Dedifferentiated amniotic fluid mesenchymal stem cell (primary cell): ENCODE measurements at regions not wholly inside any gene's neighbourhood (a gene's known extent, or its start where the extent isn't known, plus 50 kb on each side); places are given as distances from the start of the nearest gene placed in this dataset.
A peak's percentile ranks its signal among the peaks of the same experiment; 100 is the strongest.
"Not testable (repeated sequence)": the region's sequence is repeated elsewhere in the genome, so short reads cannot be mapped to it uniquely, and the experiment has no call there.

ENCODE experiments used
- DNase-seq: peaks from one replicate; pipeline ENCODE4 v3.0.0-alpha.2; 2016; ENCODE audit errors: extremely low spot score

DNA sequence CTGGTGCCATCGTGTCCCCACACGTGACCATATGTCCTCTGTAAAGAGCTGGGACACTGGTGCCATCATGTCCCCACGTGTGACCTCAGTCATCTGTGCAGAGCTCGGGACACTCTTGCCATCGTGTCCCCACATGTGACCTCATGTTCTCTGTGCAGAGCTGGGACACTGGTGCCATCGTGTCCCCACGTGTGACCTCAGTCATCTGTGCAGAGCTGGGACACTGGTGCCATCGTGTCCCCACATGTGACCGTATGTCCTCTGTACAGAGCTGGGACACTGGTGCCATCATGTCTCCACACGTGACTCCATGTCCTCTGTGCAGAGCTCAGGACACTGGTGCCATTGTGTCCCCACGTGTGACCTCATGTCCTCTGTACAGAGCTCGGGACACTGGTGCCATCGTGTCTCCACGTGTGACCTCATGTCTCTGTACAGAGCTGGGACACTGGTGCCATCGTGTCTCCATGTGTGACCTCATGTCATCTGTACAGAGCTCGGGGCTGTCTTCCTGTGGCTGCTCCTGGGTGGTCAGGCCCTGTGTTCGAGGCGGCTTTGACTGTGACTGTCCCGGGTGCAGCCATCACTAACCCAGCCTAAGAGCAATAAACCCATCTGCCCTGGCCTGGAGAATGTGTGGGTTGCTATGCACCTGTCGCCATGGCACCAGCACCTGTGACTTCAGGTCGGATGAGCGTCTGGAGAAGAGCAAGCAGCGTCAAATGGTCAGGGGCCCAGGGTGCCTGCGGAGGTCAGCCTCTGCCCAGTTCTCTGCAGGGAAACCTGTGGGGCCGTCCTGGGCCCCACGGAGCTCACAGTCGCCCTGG, 334.4 kb downstream of the ADGRD1 start:
- no peak for DNase-seq

DNA sequence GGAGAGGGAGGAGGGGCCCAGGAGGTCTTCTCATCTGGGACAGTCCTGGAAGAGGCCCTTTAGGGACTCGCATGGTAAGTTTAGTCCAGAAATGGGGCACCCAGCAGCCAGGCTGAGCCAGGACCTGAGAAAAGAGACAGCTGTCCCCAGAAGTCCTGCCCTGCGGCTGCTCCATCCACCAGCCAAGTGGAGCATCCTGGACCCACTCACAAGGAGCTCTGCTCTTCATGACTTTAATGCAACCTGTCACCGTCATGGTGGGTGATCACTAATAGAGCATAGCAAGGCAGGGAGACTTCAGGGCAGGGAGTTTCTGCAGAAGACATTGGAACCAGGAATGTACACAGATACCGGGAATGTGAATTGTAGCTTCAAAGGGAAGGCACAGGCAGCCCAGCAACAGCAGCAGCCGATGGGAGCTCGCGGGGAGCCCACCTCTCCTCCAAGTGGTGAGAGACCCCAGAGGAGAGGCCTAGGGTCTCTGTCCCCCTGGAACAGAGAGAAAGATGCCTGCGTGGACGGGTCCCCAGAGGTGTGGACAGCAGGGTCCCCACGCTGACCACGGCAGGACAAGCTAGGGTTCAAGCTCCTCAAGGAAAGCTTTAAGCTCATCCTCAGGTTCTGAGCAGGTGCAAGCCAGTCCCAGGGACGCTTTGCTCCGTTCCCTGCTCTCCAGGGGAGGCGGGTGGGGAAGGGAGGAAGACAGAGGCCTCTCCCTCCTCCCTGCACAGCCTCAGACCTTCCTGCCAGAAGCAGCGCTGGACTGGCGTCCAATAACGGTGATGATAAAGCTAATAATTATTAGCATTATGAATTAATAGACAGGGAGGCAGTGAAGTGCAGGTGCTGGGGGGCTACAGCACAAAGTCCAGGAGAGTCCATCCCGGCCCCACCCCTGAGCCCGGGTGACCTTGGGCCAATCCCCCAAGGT, 335.3 kb downstream of the ADGRD1 start:
- DNase-seq = not testable (repeated sequence)

DNA sequence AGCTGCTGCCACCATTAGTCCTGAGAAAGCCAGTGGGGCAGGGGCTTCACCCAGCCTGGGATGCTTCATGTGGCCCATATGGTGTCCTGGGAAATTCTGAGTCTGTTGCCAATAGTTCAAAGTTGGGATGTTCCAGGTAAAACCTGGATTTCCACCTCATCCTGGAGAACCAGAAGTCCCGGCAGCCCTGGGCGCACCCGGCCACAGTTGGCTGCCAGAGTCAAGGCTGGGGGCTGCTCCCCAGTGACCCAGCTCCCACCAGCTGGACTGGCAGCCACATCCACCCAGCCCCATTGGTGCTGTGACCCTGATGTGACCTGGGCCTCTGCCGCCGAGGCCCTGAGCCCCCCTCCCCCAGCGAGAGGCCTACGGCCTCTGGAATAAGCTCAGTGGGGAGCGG, 336.1 kb downstream of the ADGRD1 start:
- not testable (repeated sequence) for DNase-seq

DNA sequence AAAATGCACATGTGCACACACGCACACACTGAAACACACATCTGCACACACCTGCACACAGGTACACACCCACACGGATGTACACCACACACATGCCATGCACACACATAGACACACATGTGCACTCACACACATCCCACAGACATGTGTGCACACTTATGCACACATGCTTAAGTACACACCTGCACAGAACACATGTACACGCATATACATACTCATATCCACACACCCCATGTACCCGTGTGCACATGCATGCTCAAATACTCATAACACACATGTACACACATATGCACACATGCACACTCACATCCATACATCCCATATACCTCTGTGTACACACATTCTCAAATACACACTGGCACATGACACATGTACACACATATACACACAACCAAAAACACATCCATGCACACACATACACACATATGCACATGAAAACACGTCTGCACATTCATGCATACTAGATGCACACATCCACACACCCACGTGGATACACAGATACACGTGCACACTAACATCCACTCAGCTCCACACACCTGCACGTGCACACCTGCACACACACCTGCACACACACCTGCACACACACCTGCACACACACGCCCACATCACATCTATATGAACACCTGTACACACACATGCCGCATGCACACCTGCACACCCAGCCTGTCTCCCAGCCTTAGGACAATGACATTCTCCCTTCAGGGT, 336.7 kb downstream of the ADGRD1 start:
- no peak for DNase-seq

DNA sequence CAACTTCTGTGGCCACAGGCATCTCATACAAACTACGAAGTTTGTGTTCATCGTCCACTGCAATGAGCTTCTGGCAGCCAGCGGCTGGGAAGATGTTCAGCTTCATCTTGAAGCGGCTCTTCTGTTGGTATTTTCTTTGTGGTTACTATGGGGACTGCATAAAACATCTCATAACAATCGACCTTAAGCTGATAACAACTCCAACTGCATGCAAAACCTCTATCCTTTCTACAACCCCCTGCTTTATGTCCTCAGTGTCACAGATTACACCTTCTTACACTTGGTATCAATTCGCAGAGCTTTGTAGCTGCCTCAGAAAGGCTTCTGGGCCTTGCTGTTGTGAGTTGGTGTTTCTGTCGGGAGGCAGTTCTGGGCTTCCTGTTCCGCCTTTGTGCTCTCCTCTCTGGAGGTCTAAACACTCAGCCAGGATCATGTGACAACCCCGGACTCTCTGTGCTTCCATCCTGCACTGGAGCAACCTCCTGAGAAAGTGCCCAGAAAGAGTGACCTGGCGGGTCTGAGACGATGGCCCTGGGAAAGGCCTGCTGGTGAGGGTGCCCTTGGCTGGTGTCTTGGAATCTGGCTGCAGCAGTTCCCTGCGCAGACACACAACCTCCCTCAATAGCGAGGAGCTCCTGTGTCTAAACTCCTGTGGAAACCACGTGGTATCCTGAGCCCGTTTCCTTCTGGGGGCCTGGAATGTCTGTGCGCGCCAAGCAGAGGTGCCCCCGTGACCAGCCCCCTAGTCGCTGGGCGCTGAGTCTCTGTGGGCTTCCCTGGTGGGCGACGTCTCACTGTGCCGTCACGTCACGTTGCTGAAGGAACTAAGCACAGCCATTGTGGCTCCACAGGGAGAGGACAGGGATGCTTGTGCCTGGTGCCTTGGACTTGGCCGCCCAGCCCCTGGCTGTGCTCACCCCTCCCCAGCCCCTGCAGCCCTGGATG, 339.6 kb downstream of the ADGRD1 start:
- DNase-seq = peak; percentile 0

DNA sequence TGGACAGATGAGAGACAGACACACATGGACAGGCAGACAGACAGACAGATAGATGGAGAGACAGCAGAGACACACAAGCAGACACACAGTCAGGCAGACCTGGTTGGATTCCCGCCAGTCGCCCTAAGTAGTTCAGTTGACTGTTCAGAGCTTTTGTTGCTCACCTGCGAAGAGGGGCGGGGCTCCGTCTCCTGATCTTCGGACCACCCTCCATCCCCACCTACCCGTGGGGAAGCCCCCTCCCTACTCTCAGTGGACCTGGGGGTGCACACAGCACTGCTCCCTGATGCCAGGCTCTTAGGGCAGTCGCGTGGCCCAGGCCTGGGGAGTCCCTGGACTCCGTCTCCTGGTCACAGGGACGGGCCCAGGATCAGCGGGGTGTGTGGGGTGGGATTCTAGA, 341.0 kb downstream of the ADGRD1 start:
- DNase-seq = not testable (repeated sequence)

DNA sequence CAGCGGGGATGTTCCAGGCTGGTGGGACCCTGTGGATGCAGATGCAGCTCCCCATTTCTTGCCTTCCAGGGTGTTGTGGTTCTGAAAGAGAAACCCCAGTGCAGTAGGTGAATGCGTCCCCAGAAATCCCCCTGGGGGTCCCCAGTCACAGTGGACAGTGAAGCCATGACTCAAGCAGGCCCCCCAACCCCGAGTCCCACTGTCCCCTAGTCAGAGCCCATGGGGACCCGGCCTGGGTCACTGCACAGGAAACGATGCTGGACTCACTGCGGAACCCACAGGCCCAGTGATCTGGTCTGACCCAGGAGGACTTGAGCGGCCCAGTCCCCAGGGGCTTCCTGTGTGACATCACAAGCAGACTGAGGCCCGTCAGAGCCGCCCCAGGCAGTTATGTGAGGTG, 341.4 kb downstream of the ADGRD1 start:
- DNase-seq = not testable (repeated sequence)

DNA sequence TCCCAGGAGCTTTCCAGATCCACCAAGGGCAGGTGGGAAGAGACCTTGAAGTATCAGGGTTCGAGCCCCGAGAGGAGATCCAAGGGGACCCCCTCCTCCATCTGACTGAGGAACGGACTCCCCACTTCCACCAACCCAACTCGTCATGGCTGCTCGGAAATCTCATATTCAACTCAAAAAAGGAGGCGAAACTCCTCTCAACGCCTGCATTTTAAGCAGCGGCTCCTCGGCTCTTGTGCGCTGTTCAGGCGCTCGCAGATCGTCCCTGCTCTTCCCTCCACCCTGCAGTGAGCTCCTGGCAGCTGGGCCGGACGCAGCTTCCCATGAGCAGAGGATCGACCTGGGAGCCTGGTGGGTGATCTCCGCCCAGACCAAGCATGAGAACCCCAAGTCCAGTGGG, 341.9 kb downstream of the ADGRD1 start:
- peak; percentile 13 for DNase-seq

DNA sequence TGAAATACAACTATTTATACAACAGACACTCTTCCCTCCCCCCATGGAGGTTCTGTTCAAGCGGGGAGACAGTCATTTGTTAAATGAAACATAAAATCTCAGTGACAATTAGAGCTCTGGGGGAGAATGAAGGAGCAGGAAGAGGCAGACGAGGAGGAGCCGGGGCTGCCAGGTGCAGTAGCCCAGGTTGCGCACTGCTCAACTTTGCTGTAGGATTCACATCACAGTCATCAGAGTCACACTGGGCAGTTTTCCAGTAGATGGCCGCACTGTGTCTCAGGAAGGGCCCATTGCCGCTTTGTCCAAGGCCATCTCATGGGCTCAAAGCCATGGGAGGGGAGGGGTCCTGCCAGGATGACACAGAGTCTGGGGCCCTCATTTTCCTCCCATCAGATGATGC, 342.4 kb downstream of the ADGRD1 start:
- DNase-seq = peak; percentile 2

DNA sequence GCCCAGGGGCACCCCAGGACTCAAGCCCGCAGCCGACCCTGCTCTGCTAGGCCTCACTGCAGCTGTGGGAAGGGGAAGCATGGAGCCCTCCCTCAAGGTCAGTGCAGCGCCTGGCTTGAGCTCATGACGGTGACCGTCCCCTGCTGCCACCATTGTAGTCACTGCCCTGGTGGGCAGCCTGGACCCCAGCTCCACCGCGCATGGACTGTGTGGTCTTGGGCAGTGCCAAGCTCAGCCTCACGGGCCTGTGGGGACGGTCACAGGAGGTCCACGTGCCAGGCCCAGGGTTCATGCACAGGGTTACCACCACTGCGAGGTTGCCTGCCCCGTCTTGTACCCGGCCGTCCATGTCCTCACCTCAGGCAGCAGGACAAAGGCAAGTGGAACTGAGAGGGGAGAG, 342.9 kb downstream of the ADGRD1 start:
- DNase-seq = not testable (repeated sequence)

DNA sequence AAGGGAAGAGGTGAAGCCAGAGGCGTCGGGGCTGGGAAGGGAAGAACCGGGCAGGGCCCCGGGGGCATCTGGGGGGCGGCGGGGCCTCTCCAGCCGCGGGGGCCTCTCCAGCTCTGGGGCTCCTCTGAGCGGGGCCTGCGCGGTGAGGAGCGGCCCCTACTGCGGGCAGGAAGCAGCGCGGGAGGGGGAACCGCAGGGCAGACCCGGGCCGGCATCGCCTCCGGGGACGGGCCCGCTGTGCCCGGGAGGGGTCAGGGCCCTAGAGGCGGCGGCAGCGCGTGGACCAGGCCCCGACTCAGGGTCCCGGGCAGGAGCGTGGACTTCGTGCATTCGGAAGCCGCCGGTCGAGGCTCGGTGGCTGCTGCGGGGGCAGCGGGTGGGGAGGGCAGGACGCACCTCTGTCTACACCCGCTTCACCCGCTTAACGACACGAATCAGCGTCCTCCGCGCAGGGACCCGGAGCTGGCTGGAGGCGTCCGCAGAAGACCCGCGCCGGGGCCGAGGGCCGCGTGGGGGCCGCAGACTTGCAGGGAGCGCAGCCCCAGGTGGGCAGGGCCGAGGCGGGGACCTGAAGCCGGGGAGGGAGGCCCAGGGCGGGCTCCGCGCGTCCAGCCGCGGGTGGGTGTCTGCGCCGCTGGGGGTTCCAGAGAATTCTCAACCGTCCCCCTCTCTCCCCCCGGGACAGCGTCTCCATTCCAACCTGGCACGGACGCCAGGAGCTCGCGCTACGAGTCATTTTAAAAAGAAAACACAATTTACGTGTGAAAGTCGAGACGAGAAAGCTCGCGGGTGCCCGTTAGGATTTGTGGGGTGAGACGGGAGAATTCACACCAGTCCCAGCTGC, 345.0 kb downstream of the ADGRD1 start:
- DNase-seq = not testable (repeated sequence)

DNA sequence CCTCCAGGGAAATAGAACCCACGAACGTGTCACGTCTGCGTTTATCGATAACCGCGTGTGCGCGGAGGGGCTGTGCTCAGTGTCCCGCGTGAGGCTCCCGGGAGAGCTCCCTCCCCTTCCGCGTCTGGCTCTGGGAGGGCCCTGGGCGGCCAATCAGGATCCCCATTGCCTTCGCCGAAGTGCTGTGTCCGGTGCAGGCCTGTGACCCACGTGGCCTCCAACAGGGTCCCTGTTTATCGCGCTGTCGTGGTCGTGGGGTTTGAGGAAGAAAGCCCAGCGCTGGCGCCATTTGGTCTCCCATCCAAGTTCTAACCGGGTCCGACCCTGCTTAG, 345.6 kb downstream of the ADGRD1 start:
- DNase-seq = not testable (repeated sequence)

DNA sequence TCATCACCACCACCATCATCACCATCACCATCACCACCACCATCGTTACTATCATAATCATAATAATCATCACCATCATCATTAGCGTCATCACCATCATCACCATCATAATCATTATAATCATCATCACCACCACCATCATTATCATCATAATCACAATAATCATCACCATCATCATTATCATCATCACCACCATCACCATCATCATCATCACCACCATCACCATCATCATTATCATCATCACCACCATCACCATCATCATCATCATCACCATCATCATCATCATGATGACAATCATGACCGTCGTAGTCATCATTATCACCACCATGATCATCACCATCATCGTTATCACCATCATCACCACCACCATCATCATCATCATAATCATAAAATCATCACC, 349.9 kb downstream of the ADGRD1 start:
- not testable (repeated sequence) for DNase-seq

DNA sequence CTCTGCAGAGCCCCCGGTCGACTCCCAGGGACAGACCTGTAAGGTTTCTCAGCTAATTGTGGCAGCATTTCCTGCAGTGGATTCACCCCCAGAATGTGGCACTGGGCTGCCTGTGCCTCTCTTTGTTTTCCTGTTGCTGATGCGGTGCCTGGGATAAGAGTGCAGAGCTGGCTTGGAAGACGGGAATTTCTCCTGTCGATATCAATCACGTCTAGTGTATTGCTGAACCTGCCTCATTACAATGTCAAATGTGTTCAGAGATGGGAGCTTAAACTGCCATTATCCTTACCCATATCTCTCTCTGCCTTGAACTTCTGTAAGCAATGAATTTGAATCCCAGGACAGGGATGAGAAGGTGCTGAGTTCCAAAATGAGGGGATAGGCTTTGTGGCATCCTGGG, 350.9 kb downstream of the ADGRD1 start:
- not testable (repeated sequence) for DNase-seq

DNA sequence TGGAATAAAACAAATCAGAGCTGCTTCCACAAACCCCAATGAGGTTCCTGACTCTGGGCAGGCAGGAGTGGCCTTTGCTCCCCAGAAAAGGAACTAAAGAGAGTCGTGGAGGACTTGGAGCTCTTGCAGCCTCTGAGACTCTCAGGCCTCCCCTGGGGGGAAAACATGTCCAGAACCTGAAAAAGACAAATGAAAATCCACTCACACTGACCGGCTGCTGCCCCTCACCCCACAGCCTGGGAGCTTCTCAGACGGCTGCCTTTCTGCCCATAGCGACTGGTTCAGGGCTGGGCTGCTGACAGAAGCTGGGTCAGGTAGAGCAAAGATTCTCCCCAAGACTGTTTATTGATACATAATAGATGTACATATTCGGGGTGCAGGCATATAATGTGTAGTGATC, 356.0 kb downstream of the ADGRD1 start:
- DNase-seq = no peak

DNA sequence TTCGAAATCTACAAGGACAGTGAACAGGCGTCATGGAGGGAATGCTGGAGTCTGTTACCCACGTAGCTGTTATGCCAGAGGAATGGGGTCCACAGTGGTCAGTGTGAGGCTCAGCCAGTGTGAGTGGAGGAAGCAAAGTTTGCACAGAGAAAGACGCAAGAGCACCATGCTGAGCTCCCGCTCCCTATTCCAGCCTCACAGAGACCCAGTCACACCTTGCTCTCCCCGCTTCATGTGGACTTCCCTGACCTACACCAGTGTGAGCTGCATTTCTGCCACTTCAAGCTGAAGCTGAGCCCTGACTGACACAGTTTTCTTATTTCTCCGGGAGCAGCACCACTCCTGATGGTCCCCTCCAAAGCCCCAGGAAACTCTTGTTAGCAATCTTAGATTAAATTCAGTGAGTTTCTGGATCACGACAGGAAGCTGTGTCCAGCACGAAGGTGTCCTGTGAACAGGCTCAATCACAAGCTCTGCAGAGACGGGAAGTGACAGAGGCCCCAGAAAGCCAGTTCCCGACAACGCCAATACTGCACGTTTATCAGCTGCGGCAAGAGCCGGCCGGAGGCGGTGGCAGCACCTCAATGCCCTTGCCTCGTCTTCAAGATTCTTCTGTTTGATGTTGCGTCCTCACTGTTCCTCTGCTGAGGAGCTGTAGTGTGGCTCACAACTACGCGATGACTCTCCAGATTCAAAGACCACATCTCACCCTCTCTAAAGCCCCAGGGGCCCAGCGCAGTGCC, 356.7 kb downstream of the ADGRD1 start:
- peak; percentile 11 for DNase-seq

DNA sequence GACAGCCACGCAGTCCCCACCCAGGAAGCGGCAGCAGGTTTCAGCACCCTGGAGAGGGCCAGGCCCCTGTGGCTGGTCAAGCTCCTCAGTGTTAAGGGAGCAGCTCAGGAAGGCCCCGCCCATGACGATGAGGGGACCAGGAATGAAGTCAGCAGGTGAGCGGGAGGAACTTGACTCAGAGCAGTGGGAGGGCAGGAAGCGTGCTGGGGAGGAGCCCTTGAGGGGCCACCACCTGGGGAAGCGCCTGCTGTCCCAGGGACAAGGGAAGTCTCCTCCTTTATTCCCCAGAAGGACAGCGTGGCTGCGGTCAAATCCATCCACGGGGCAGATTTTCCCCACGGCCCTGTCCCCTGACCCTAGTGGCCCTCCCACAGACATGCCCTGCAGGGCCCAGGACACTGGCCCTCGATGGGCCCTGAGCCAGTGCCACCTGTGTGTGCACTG, 357.6 kb downstream of the ADGRD1 start:
- DNase-seq = peak; percentile 1

DNA sequence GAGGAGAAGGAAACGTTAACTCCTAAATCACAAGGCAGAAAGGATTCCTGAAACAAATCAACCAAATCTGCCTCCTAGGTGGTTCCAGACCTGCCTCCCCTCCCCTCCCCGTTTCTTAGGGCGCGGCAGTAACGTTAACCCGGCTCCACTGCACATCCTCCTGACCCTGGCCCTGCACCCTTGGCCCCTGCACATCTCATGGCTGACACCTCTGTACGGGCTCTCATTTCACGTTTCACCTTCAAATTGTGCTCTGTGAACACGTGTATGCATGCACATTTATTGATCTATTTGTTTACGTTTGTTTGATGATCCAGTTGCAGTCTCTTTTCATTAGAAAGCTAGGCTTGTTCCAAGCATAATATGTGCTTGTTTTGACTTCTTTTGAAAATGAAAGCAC, 358.1 kb downstream of the ADGRD1 start:
- DNase-seq = peak; percentile 8

DNA sequence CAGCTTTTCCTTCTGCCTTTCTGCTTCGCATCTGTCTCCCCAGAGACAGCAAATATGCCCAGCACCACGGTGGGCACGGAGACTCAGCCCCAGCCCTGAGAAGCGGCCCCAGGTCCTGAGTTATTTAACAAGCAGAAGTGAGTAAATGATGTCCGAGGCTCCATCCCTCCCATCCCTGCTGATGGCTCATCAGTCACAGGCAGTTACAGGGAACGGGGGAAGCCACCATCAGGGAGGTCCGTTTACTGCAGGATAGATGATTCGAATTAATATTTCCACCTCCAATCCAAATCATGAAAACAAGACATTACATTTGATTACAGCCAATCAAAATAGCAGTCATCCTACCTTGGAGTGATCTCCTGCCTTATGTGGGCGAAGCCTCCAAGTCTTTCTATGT, 358.7 kb downstream of the ADGRD1 start:
- not testable (repeated sequence) for DNase-seq
